DND-41 (cell line): ENCODE measurements at regions not wholly inside any gene's neighbourhood (a gene's known extent, or its start where the extent isn't known, plus 50 kb on each side); places are given as distances from the start of the nearest gene placed in this dataset.

ENCODE experiments used
- CTCF ChIP-seq: IDR thresholded peaks from 2 replicates; pipeline ENCODE4 v1.5.1; 2012; ENCODE audit warnings: borderline replicate concordance, low read length, moderate library complexity, mild to moderate bottlenecking; ENCODE audit not compliant: poor library complexity, severe bottlenecking; ENCODE audit errors: extremely low read depth
- EZH2 ChIP-seq: IDR thresholded peaks from 3 replicates; pipeline ENCODE4 v1.6.1; 2012; ENCODE audit warnings: borderline replicate concordance, low read depth, mild to moderate bottlenecking, moderate library complexity, low read length, inconsistent platforms; ENCODE audit not compliant: severe bottlenecking

DNA sequence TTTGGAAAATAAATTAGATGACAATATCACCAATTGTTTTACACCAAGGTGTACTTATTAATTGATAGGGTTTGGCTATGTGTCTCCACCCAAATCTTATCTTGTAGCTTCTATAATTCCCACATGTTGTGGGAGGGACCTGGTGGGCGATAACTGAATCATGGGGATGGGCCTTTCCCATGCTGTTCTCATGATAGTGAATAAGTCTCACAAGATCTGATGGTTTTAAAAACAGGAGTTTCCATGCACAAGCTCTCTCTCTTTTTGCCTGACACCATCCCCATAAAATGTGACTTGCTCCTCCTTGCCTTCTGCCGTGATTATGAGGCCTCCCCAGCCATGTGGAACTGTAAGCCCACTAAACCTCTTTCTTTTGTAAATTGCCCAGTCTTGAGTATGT, 131.0 kb upstream of the LMO4 start:
- TF ChIP-seq CTCF (no peak), EZH2 (no peak)
